ENCODE measurements at regions not wholly inside any gene's neighbourhood (a gene's known extent, or its start where the extent isn't known, plus 50 kb on each side); places are given as distances from the start of the nearest gene placed in this dataset.

DNA sequence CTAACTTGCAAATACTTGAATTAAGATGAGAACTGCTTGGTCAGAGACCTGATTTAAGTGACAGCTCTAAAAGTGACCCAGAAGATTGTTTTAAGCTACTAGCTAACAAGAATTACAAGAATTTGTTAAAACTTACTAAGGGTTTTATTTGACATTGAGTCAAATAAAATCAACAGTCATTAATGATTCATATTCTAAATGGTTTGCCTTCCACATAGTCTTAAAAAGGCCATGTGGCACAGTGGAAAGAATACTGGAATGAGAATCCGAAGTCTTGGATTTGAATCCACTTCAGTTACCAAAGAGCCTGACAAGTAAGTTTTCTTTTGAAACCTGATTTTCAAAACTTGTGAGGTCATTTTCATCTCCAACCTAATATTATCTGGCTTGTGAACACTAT, 489.3 kb downstream of the ADCYAP1 start:
- TF ChIP-seq, protein P1, sequence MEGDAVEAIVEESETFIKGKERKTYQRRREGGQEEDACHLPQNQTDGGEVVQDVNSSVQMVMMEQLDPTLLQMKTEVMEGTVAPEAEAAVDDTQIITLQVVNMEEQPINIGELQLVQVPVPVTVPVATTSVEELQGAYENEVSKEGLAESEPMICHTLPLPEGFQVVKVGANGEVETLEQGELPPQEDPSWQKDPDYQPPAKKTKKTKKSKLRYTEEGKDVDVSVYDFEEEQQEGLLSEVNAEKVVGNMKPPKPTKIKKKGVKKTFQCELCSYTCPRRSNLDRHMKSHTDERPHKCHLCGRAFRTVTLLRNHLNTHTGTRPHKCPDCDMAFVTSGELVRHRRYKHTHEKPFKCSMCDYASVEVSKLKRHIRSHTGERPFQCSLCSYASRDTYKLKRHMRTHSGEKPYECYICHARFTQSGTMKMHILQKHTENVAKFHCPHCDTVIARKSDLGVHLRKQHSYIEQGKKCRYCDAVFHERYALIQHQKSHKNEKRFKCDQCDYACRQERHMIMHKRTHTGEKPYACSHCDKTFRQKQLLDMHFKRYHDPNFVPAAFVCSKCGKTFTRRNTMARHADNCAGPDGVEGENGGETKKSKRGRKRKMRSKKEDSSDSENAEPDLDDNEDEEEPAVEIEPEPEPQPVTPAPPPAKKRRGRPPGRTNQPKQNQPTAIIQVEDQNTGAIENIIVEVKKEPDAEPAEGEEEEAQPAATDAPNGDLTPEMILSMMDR (IDR thresholded peaks at IDR 0.05; ENCODE audit: low read depth, low read length, missing control alignments), result no peak
- Histone ChIP-seq H3K4me3 (ENCODE audit: low read depth, low read length) (no peak overlapping the region), H3K27me3 (replicated peaks) (no peaks in the 10 kb centered on the region), H3K36me3 (replicated peaks) (no peaks in the 10 kb centered on the region), H3K27ac (no peak overlapping the region)
- no peak for DNase-seq
- in situ Hi-C loops (cut with HindIII; ENCODE audit: low pct_ligation_motif_present, low sequenced_read_pairs), result no loop called here

DNA sequence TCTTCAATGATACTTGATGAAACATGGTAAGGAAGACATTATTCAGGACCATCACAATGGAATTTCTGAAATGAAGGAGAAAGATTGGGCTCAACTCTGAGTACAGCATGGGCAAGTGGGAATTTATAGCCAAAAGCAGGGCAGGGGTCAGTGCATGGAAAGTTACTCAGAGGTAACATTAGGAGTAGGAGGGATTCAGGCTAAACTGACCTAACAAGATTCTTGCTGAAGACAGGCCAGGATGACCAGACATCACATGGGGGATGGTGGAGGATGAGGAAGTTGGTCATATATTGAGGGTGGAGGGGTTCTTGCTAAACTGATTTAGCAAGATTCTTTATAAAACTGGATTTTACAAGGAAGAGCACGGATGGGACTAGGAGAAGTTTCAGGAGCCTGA, 489.8 kb downstream of the ADCYAP1 start:
- in situ Hi-C loops (cut with HindIII; ENCODE audit: low pct_ligation_motif_present, low sequenced_read_pairs), result no loop called here
- no peak overlapping the region for H3K27ac ChIP-seq
- DNase-seq, result no peak
- no peaks in the 10 kb centered on the region for H3K27me3 ChIP-seq (replicated peaks)
- H3K36me3 ChIP-seq (replicated peaks), result no peaks in the 10 kb centered on the region
- no peak overlapping the region for H3K4me3 ChIP-seq (ENCODE audit: low read depth, low read length)
- TF ChIP-seq, protein P1 (IDR thresholded peaks at IDR 0.05; ENCODE audit: low read depth, low read length, missing control alignments), result no peak

DNA sequence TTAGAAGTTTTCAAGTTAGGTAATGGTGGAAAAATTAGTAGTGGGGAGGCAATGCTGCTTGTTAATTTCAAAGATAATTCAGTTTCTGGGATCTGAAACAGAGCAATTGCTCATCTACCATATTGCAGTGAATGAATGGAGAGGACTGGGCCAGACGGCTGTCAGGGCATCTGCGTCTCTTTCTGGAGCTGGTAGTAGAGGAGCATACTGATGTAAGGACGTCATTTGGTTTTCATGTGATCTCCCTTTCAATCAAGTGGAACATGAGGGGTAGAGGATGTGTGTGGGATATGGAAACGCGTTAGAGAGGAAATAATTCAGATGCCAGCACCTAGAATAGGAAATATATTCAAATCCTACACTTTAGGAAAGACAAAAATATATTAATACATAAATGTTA, 490.3 kb downstream of the ADCYAP1 start:
- TF ChIP-seq, protein P1 (IDR thresholded peaks at IDR 0.05; ENCODE audit: low read depth, low read length, missing control alignments), result no peak
- no peak overlapping the region for H3K27ac ChIP-seq
- H3K36me3 ChIP-seq (replicated peaks), result no peaks in the 10 kb centered on the region
- DNase-seq, result no peak
- H3K27me3 ChIP-seq (replicated peaks), result no peaks in the 10 kb centered on the region
- no peak overlapping the region for H3K4me3 ChIP-seq (ENCODE audit: low read depth, low read length)
- in situ Hi-C loops (cut with HindIII; ENCODE audit: low pct_ligation_motif_present, low sequenced_read_pairs), result no loop called here

DNA sequence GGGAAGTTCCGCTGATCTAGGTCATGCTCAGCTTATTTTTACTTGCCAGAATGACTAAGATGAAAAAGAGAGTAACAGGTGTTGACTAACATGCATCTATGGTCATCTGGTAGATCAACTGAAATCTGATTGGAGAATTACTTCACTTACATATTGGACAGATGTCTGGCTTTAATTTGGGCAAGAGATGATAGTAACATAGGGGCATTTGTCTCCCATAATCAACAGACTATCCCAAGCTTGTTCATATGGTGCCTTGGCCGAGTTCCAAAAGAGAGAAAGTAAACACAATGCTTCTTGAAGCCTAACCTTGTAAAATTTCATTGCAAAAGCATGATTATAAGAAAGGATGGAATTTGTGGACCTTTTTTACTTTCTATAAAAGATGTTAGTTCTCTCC, 503.7 kb downstream of the ADCYAP1 start:
- no peaks in the 10 kb centered on the region for H3K36me3 ChIP-seq (replicated peaks)
- H3K27me3 ChIP-seq (replicated peaks), result no peaks in the 10 kb centered on the region
- in situ Hi-C loops (cut with HindIII; ENCODE audit: low pct_ligation_motif_present, low sequenced_read_pairs), result no loop called here
- H3K4me3 ChIP-seq (ENCODE audit: low read depth, low read length), result no peak overlapping the region
- DNase-seq, result no peak
- H3K27ac ChIP-seq, result no peak overlapping the region
- TF ChIP-seq, protein P1 (IDR thresholded peaks at IDR 0.05; ENCODE audit: low read depth, low read length, missing control alignments), result no peak

DNA sequence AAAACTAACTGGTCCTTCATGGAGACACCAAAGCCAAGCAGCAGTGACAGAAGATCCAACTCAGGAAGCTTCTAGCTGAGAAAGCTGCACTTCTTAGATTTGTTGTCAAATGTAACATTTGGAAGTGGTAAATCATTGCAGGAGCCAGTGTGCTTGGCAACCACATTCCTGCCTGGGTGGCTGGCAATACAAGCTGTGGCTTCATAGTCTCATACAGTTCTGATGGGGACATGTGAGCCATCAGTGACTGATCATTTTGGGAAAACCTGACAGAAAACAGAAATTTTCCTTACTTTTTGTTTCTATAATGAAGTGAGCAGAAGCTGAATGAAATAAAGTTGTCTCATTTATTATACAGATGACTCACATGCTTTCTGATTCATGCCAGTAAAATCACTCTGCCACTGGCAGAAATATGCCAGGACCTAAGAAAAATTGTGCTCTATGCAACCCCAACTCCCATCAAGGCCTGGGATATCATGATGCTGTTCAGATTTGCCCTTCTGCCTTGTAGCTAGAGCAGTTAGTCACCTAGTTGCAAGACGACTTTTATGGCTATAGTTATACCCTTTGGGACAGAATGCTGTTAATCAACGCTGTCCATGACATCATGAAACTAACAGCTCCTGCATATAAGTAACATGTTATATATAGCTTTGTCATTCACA, 508.1 kb downstream of the ADCYAP1 start:
- Histone ChIP-seq H3K27me3 (replicated peaks) (no peaks in the 10 kb centered on the region), H3K4me3 (ENCODE audit: low read depth, low read length) (no peak overlapping the region), H3K36me3 (replicated peaks) (no peaks in the 10 kb centered on the region), H3K27ac (no peak overlapping the region)
- in situ Hi-C loops (cut with HindIII; ENCODE audit: low pct_ligation_motif_present, low sequenced_read_pairs), result no loop called here
- TF ChIP-seq, protein P1 (IDR thresholded peaks at IDR 0.05; ENCODE audit: low read depth, low read length, missing control alignments), result no peak
- DNase-seq, result no peak

DNA sequence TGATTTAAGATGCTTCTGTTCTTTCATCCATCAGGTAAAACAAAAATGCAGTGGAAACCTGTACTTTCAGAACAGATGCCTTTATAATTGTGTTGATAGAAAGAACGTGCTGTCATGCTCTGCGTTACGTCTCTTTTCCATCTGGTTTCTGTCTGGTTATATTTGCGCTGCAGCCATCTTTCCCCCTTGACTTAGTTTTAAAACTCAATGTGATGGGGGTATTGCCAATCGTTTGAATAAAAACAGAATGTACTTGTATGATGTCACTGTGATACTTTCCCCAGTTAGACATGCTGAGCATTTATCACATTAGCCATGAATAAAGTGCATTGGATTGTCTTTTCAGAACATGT, 508.6 kb downstream of the ADCYAP1 start:
- DNase-seq, result no peak
- in situ Hi-C loops (cut with HindIII; ENCODE audit: low pct_ligation_motif_present, low sequenced_read_pairs), result no loop called here
- H3K27ac ChIP-seq, result no peak overlapping the region
- no peaks in the 10 kb centered on the region for H3K36me3 ChIP-seq (replicated peaks)
- no peaks in the 10 kb centered on the region for H3K27me3 ChIP-seq (replicated peaks)
- no peak overlapping the region for H3K4me3 ChIP-seq (ENCODE audit: low read depth, low read length)
- TF ChIP-seq, protein P1 (IDR thresholded peaks at IDR 0.05; ENCODE audit: low read depth, low read length, missing control alignments), result no peak
